ENCODE measurements at regions not wholly inside any gene's neighbourhood (a gene's known extent, or its start where the extent isn't known, plus 50 kb on each side); places are given as distances from the start of the nearest gene placed in this dataset.

- Histone ChIP-seq H3K9me3 (no peaks in the 10 kb centered on the region), H3K27ac (no peak overlapping the region), H3K27me3 (no peaks in the 10 kb centered on the region), H3K36me3 (no peaks in the 10 kb centered on the region), H3K4me3 (no peak overlapping the region), H3K4me1 (no peaks in the 10 kb centered on the region)
- no peak for DNase-seq
- TF ChIP-seq POLR2A (IDR thresholded peaks at IDR 0.05) = no peak
- 74 to 84% methylated on average over 3 of the region's 3 CpGs for WGBS, 2 donors
- intact Hi-C loops (cut with DNase I) = no loop called here
These were observed 336.3 kb downstream of the DIPK2A start for GRCh38 chr3:144307951-144308350.

GRCh38 chr3:144308396-144308795 is 336.8 kb downstream of the DIPK2A start:
- no peaks in the 10 kb centered on the region for H3K36me3 ChIP-seq
- 63 to 67% methylated on average over 3 of the region's 3 CpGs for WGBS, 2 donors
- intact Hi-C loops (cut with DNase I) = no loop called here
- no peaks in the 10 kb centered on the region for H3K9me3 ChIP-seq
- DNase-seq = no peak
- no peak overlapping the region for H3K4me3 ChIP-seq
- H3K27ac ChIP-seq = no peak overlapping the region
- no peak for TF ChIP-seq EP300 (IDR thresholded peaks at IDR 0.05)
- TF ChIP-seq POLR2A (IDR thresholded peaks at IDR 0.05) = no peak
- no peak for TF ChIP-seq POLR2AphosphoS5 (IDR thresholded peaks at IDR 0.05)
- TF ChIP-seq CTCF (IDR thresholded peaks at IDR 0.05) = no peak
- H3K4me1 ChIP-seq = no peaks in the 10 kb centered on the region
- no peaks in the 10 kb centered on the region for H3K27me3 ChIP-seq

GRCh38 chr3:144312702-144313101 is 341.1 kb downstream of the DIPK2A start:
- no peaks in the 10 kb centered on the region for H3K36me3 ChIP-seq
- H3K4me3 ChIP-seq = no peak overlapping the region
- DNase-seq = no peak
- H3K9me3 ChIP-seq = no peaks in the 10 kb centered on the region
- whole genome bisulfite sequencing, 2 donors = 28 to 51% methylated on average over 3 of the region's 3 CpGs
- no peak overlapping the region for H3K27ac ChIP-seq
- H3K4me1 ChIP-seq = no peaks in the 10 kb centered on the region
- intact Hi-C loops (cut with DNase I) = no loop called here
- H3K27me3 ChIP-seq = no peaks in the 10 kb centered on the region
- TF ChIP-seq EP300 (IDR thresholded peaks at IDR 0.05) = no peak
- TF ChIP-seq CTCF (IDR thresholded peaks at IDR 0.05) = no peak
- TF ChIP-seq POLR2A (IDR thresholded peaks at IDR 0.05) = no peak
- no peak for TF ChIP-seq POLR2AphosphoS5 (IDR thresholded peaks at IDR 0.05)

GRCh38 chr3:144314946-144315345 is 343.3 kb downstream of the DIPK2A start:
- TF ChIP-seq POLR2AphosphoS5 (IDR thresholded peaks at IDR 0.05) (no peak), CTCF (IDR thresholded peaks at IDR 0.05) (no peak), EP300 (IDR thresholded peaks at IDR 0.05) (no peak), POLR2A (IDR thresholded peaks at IDR 0.05) (no peak)
- Histone ChIP-seq H3K4me1 (no peaks in the 10 kb centered on the region), H3K9me3 (no peaks in the 10 kb centered on the region), H3K27me3 (no peaks in the 10 kb centered on the region), H3K36me3 (no peaks in the 10 kb centered on the region), H3K4me3 (no peak overlapping the region), H3K27ac (no peak overlapping the region)
- intact Hi-C loops (cut with DNase I) = no loop called here
- no peak for DNase-seq
- 47 to 81% methylated on average over 3 of the region's 3 CpGs for WGBS, 2 donors

- Histone ChIP-seq H3K27ac (no peak overlapping the region), H3K9me3 (no peaks in the 10 kb centered on the region), H3K4me1 (no peaks in the 10 kb centered on the region), H3K4me3 (no peak overlapping the region), H3K27me3 (no peaks in the 10 kb centered on the region), H3K36me3 (no peaks in the 10 kb centered on the region)
- intact Hi-C loops (cut with DNase I) = no loop called here
- 83 to 87% methylated on average over 2 of the region's 2 CpGs for WGBS, 2 donors
- no peak for DNase-seq
- TF ChIP-seq POLR2AphosphoS5 (IDR thresholded peaks at IDR 0.05) (no peak), CTCF (IDR thresholded peaks at IDR 0.05) (no peak), POLR2A (IDR thresholded peaks at IDR 0.05) (no peak), EP300 (IDR thresholded peaks at IDR 0.05) (no peak)
These were observed 346.3 kb downstream of the DIPK2A start for GRCh38 chr3:144317961-144318360.

Data from sigmoid colon (tissue), 6 donors.